ENCODE measurements at regions not wholly inside any gene's neighbourhood (a gene's known extent, or its start where the extent isn't known, plus 50 kb on each side); places are given as distances from the start of the nearest gene placed in this dataset.

DNA sequence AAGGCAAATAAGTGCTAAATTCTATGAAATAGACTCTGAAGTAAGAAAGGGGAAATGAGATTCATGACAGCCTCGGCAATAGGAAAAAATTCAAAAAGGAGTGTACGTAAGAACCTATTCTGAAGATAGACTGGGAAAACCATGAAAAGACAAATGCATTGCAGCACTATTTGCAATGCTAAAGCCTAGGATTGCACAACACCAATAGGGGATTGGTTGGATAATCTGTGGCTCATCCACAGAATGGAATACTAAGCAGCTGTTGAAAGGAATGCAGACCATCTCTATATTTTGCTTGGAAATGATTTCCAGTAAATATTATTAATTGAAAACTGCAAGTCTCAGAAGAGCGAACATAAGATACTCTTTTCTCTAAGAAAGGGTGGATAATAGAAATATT, 91.7 kb upstream of the CLMP start:
- Histone ChIP-seq H3K36me3 (ENCODE audit: insufficient read depth, low read length) (no peaks in the 10 kb centered on the region), H3K9me2 (replicated peaks; ENCODE audit: low read depth, low read length) (no peaks in the 10 kb centered on the region), H3K27me3 (ENCODE audit: insufficient read depth, low read length, poor library complexity, severe bottlenecking) (no peaks in the 10 kb centered on the region), H3K4me2 (ENCODE audit: low read depth, low read length, poor library complexity, severe bottlenecking) (no peak overlapping the region), H3F3A (ENCODE audit: low read depth) (no peaks in the 10 kb centered on the region), H2AFZ (ENCODE audit: low read length) (no peak overlapping the region), H3K9me3 (ENCODE audit: insufficient read depth, low read depth, low read length) (no peaks in the 10 kb centered on the region), H4K20me1 (ENCODE audit: insufficient read depth, low read length, poor library complexity, severe bottlenecking) (no peaks in the 10 kb centered on the region), H3K4me1 (ENCODE audit: insufficient read depth, low read length, poor library complexity, severe bottlenecking) (no peaks in the 10 kb centered on the region), H3K9ac (ENCODE audit: low read depth, low read length, poor library complexity, severe bottlenecking) (no peak overlapping the region), H3K79me2 (ENCODE audit: insufficient read depth, low read length) (no peaks in the 10 kb centered on the region), H3K4me3 (ENCODE audit: low read length, poor library complexity, severe bottlenecking) (no peak overlapping the region)
- TF ChIP-seq EZH2phosphoT487 (IDR thresholded peaks at IDR 0.05; ENCODE audit: borderline replicate concordance) (no peak), CTCF (conservative IDR thresholded peaks at IDR 0.05; ENCODE audit: low read length) (no peak)

DNA sequence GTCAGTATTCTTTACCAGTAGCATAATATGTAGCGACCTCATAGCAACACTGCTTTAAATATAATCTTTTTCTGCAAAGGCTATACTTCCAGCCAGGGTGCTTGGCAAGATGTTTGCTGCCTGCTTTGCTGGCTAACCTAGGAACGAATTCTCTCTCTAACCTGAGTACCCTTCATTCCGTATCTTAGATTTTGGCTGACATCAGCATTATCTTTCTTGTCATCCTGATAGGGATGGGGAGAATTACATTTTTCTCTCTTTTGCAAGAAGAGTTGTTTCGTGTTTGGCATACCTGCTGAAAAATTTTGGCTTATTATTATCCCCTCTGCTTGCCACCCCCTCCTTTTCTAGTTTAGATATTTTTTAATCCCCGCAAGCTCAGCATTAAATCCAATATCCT, 91.2 kb upstream of the CLMP start:
- Histone ChIP-seq H3F3A (ENCODE audit: low read depth) (no peaks in the 10 kb centered on the region), H3K79me2 (ENCODE audit: insufficient read depth, low read length) (no peaks in the 10 kb centered on the region), H3K4me3 (ENCODE audit: low read length, poor library complexity, severe bottlenecking) (no peak overlapping the region), H3K4me2 (ENCODE audit: low read depth, low read length, poor library complexity, severe bottlenecking) (no peak overlapping the region), H3K27me3 (ENCODE audit: insufficient read depth, low read length, poor library complexity, severe bottlenecking) (no peaks in the 10 kb centered on the region), H3K36me3 (ENCODE audit: insufficient read depth, low read length) (no peaks in the 10 kb centered on the region), H2AFZ (ENCODE audit: low read length) (no peak overlapping the region), H3K4me1 (ENCODE audit: insufficient read depth, low read length, poor library complexity, severe bottlenecking) (no peaks in the 10 kb centered on the region), H3K9me2 (replicated peaks; ENCODE audit: low read depth, low read length) (no peaks in the 10 kb centered on the region), H3K9me3 (ENCODE audit: insufficient read depth, low read depth, low read length) (no peaks in the 10 kb centered on the region), H4K20me1 (ENCODE audit: insufficient read depth, low read length, poor library complexity, severe bottlenecking) (no peaks in the 10 kb centered on the region), H3K9ac (ENCODE audit: low read depth, low read length, poor library complexity, severe bottlenecking) (no peak overlapping the region)
- TF ChIP-seq EZH2phosphoT487 (IDR thresholded peaks at IDR 0.05; ENCODE audit: borderline replicate concordance) (no peak), CTCF (conservative IDR thresholded peaks at IDR 0.05; ENCODE audit: low read length) (no peak)

GRCh38 chr11:123284454-123284853, 89.4 kb upstream of the CLMP start:
- TF ChIP-seq CTCF (conservative IDR thresholded peaks at IDR 0.05; ENCODE audit: low read length) (no peak), EZH2phosphoT487 (IDR thresholded peaks at IDR 0.05; ENCODE audit: borderline replicate concordance) (no peak)

More at GRCh38 chr11:123284454-123284853, 89.4 kb upstream of the CLMP start:
- Histone ChIP-seq H3K9ac (ENCODE audit: low read depth, low read length, poor library complexity, severe bottlenecking) (no peak overlapping the region), H3K9me3 (ENCODE audit: insufficient read depth, low read depth, low read length) (no peaks in the 10 kb centered on the region), H3K9me2 (replicated peaks; ENCODE audit: low read depth, low read length) (no peaks in the 10 kb centered on the region), H3K79me2 (ENCODE audit: insufficient read depth, low read length) (no peaks in the 10 kb centered on the region), H2AFZ (ENCODE audit: low read length) (no peak overlapping the region), H3K27me3 (ENCODE audit: insufficient read depth, low read length, poor library complexity, severe bottlenecking) (no peaks in the 10 kb centered on the region), H4K20me1 (ENCODE audit: insufficient read depth, low read length, poor library complexity, severe bottlenecking) (no peaks in the 10 kb centered on the region), H3K4me2 (ENCODE audit: low read depth, low read length, poor library complexity, severe bottlenecking) (no peak overlapping the region), H3K36me3 (ENCODE audit: insufficient read depth, low read length) (no peaks in the 10 kb centered on the region), H3F3A (ENCODE audit: low read depth) (no peaks in the 10 kb centered on the region), H3K4me3 (ENCODE audit: low read length, poor library complexity, severe bottlenecking) (no peak overlapping the region), H3K4me1 (ENCODE audit: insufficient read depth, low read length, poor library complexity, severe bottlenecking) (no peaks in the 10 kb centered on the region)

Measured in Loucy (cell line).